ENCODE measurements at regions not wholly inside any gene's neighbourhood (a gene's known extent, or its start where the extent isn't known, plus 50 kb on each side); places are given as distances from the start of the nearest gene placed in this dataset.
A peak's percentile ranks its signal among the peaks of the same experiment; 100 is the strongest.
"Not testable (repeated sequence)": the region's sequence is repeated elsewhere in the genome, so short reads cannot be mapped to it uniquely, and the experiment has no call there.

DNA sequence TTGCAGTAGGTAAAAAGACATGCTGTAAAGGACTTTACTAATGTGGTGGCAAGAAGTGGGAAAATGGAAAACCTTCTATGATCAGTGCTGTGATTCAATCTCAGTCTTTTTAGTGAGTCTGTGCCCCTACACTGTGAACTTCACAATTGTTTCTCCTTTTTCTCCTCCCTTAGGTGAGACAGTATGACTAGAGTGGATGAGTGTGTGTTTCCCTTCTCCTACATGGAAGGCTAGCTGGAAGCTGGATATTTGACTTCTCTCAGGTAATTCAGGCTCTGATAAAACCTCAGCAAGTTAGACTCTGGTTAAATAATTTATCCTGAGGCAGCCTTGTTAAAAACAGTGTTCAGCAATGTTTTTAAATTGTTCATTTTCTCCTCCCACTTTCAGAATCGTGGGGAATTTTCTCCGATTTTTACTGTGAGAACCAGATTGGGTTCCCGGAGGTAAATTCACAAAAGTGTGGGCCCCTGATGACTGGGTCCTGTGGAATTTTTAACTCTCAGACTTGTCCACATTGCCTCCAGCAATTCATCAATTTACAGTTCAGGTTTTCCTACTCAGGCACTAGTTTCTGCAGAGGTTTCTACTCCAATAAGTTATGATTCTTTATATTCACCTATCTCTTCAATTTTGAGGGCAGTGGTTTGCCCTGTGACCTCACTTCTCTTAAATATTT, 149.1 kb upstream of the PIK3R1 start:
- no peak for DNase-seq

DNA sequence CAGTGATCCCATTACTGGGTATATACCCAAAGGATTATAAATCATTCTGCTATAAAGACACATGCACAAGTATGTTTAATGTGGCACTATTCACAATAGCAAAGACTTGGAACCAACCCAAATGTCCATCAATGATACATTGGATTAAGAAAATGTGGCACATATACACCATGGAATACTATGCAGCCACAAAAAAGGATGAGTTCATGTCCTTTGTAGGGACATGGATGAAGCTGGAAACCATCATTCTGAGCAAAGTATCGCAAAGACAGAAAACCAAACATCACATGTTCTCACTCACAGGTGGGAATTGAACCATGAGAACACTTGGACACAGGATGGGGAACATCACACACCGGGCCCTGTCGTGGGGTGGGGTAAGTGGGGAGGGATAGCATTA, 150.2 kb upstream of the PIK3R1 start:
- not testable (repeated sequence) for DNase-seq

- no peak for DNase-seq
Measured at GRCh38 chr5:68060382-68060781, 155.2 kb upstream of the PIK3R1 start.

DNA sequence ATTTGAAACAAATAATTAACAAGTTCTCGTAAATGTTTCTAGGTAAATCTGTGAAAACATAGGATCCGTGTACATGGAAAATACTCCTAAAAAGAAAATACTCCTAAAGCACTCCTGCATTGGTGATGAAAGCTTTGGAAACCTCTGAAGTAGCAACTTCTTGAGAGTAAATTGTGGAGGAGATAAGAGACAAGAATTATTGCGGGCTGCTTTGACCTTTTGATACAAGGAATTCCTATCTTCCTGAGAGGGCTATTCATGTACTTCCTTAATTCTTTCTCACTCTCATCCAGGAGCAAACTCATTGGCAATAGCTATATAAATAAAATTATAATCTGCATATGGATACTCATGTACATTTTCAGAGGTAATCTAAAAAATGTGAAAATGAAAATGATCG, 158.4 kb upstream of the PIK3R1 start:
- no peak for DNase-seq

GRCh38 chr5:68055686-68056085, 159.9 kb upstream of the PIK3R1 start:
- no peak for DNase-seq

GRCh38 chr5:68054638-68055037, 160.9 kb upstream of the PIK3R1 start:
- no peak for DNase-seq

GRCh38 chr5:68053202-68053601, 162.4 kb upstream of the PIK3R1 start:
- DNase-seq: no peak

DNA sequence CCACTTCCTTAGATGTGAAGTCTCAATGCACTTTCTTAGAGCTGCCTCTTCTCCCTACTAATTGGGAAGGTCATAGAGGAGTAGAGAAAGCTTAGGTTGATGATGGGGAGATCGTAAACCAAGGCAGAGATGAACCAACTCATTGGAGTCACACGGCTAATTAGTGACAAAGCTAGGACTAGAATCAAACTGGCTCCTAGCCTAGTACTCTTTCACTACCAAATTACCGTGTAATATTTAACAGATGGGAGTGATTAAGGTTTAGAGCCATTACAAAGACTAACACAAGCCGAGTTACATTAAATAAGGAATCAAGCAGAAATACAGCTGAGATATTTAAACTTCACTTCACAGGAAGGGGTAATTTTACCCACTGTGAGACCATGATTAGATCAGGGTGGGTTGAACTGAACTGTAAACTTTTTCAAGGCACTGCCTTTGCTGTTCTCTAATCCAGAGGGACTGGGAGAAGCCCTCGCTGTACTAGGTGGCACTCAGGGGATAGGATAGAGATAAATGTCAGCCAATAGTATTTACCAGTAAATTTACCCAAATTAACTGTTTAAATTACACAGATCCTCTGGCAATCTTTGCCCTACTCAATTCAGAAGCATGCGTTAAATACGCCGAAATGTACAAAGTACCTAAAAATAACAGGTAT, 166.4 kb upstream of the PIK3R1 start:
- no peak for DNase-seq

GRCh38 chr5:68048516-68048915, 167.0 kb upstream of the PIK3R1 start:
- DNase-seq: peak in 2 of 4 experiments; percentile 30 to 34

DNA sequence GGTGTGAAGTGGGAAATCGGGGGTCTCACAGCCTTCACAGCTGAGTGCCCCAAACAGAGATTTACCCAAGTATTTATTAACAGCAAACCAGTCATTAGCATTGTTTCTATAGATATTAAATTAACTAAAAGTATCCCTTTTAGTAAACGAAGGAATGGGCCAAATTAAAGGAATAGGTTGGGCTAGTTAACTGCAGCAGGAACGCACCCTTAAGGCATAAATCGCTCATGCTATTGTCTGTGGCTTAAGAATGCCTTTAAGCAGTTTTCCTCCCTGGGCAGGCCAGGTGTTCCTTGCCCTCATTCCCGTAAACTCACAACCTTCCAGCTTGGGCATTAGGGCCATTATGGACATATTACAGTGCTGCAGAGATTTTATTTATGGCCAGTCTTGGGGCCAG, 167.5 kb upstream of the PIK3R1 start:
- DNase-seq: not testable (repeated sequence)

DNA sequence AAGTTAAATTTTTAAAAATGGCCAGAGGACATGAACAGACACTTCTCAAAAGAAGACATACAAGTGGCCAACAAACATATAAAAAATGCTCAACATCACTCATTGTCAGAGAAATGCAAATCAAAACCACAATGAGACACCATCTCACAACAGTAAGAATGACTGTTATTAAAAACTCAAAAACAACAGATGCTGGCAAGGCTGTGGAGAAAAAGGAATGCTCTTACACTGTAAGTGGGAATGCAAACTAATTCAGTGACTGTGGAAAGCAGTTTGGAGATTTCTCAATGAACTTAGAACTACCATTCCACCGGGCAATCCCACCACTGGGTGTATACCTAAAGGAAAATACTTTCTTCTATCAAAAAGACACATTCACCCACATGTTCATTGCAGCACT, 168.5 kb upstream of the PIK3R1 start:
- no peak for DNase-seq

DNA sequence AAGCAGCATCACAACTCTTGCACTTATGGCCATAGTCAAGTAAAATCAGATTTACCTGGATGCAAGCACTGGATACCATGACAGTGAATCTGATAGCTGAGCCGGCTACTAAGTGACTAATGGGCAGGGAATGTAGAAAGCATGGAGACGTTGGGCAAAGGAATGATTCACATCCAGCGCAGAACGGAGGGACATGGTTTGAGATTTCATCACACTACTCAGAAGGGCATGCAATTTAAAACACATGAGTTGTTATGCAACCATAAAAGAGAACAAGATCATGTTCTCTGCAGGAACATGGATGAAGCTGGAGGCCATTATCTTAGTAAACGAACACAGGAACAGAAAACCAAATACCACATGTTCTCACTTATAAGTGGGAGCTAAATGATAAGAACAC, 169.1 kb upstream of the PIK3R1 start:
- DNase-seq: peak; percentile 65 to 93 (median 84)

GRCh38 chr5:68041293-68041692, 174.3 kb upstream of the PIK3R1 start:
- peak; percentile 35 to 69 (median 55) for DNase-seq

- DNase-seq: peak; percentile 25 to 72 (median 52)
Measured at GRCh38 chr5:68037546-68037945, 178.0 kb upstream of the PIK3R1 start.

DNA sequence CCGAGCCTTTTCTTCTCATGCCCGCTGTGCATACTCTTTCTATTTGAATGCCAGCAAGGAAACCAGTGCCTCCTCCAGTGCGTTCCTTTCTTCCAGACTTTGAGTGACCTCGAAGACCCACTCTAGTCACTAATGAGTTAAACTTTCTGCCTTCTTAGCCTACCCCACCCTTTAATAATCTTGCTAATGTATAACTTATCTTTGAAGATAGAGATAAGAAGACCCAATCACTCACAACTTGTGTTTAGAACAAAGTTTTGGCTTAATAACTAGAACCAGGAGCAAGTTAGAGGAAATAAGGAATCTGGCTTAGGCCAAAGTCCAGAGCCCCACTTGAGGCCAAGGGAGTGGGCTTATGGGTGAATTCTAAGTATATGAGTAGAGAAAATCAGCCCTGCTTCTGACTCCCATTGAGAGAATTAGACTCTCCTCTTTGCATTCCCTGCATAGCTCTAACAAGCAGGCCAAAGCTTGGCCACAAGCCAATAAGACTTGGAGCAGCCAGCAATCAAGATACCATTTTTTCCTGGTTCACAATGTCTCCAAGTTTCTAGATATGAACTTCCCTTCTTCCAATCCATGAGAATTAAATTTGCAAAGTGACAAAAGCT, 181.5 kb upstream of the PIK3R1 start:
- no peak for DNase-seq

DNA sequence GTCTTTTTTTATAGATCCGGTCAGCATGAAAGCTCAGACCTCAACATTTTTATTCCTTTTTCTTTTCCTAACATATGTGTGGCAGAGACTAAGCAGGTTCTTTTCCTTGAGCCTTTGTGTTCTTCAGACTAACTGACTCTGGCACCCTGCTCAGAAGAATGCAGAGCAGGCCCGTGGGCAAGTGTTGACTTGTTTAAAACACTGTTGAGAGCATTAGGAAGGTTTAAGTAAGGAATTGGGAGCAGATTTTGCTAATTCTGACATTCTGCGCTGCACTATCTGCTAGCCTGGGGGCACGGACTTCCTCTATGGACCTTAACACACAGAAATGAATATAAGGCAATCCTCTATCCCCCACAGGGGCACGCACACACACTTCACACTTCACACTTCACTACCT, 182.5 kb upstream of the PIK3R1 start:
- no peak for DNase-seq

- DNase-seq: no peak
Measured at GRCh38 chr5:68032216-68032762, 183.3 kb upstream of the PIK3R1 start.

GRCh38 chr5:68028131-68028727, 187.3 kb upstream of the PIK3R1 start:
- no peak for DNase-seq

DNA sequence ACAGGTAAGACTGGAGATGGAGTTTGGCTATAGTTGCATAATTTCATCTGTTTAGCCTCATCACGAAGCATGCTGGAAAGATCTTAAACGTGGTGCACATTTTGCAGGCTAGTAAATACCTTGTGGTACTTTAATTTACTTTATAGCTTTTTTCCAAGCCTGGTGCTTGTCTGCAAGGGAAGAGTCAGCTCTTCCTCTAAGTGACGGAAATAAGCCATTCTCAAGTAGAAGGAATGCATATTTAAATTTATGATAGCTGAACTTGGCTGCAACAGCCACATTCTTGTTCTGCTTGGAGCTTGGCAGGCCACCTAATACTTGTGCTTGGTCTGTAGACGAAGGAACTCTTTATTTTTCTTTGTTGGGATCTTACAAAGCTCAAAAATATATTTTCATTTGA, 188.0 kb upstream of the PIK3R1 start:
- no peak for DNase-seq

DNA sequence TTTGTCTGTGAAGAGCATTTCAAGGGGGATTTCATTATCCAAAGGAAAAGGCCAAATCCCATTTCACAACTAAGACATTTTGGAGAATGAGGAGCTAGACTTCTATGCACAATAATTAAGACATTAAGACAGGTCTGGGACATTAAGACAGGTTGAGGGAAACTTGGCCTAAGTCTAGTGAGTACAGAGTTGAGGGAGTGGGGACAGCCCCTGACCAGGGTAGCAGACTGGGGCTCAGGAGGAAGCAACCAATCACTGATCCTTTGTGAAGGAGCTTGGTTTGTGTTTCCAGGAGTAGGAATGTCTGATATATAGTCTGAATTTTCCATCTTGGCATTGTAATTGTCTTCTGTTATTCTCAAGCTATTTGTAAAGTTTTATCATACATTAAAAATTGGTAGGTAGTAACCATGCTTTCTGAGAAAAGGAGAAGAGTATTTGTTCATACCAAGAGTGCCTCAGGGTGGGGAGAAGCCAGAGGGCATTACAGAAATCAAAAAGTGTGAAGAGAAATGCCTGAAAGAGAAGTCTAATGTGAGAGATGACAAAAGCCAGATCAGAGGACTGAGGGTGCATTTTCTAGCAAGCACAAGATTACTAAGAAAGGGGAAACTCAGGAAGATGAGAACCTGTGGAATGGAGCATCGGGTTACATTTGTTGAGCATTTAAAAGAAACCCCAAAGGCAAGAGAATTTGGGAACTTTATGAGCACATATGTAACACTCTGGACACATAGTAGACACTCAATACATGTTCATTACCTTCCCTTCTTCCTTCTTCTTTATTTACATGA, 189.3 kb upstream of the PIK3R1 start:
- DNase-seq: no peak

- DNase-seq: no peak
Measured at GRCh38 chr5:68024426-68024825, 191.1 kb upstream of the PIK3R1 start.

GRCh38 chr5:68021916-68022315, 193.6 kb upstream of the PIK3R1 start:
- DNase-seq: no peak

GRCh38 chr5:68021227-68021626, 194.3 kb upstream of the PIK3R1 start:
- no peak for DNase-seq

Data from suppressor macrophage (primary cell).